ENCODE measurements at regions not wholly inside any gene's neighbourhood (a gene's known extent, or its start where the extent isn't known, plus 50 kb on each side); places are given as distances from the start of the nearest gene placed in this dataset.

GRCh38 chr12:46494424-46494823 is 121.9 kb upstream of the SLC38A2 start:
- Mint-ChIP-seq H3K4me3 (no peak overlapping the region), H3K4me1 (peaks cover 38% of the 10 kb centered on the region), H3K27me3 (ENCODE audit: low read depth) (no peaks in the 10 kb centered on the region)

GRCh38 chr12:46493834-46494181 is 121.2 kb upstream of the SLC38A2 start:
- DNase-seq (ENCODE audit: low spot score in 2 of 2, unreplicated experiment in 2 of 2), result no peak
- no peaks in the 10 kb centered on the region for H3K27me3 Mint-ChIP-seq (ENCODE audit: low read depth)
- H3K9me3 Mint-ChIP-seq, result peaks cover 4% of the 10 kb centered on the region
- H3K36me3 Mint-ChIP-seq, result no peaks in the 10 kb centered on the region
- H3K27ac Mint-ChIP-seq, result peak overlapping the region; percentile 90
- no peak for TF ChIP-seq CTCF (IDR thresholded peaks at IDR 0.05; ENCODE audit: unreplicated experiment)
- no peak overlapping the region for H3K4me3 Mint-ChIP-seq
- peaks cover 38% of the 10 kb centered on the region for H3K4me1 Mint-ChIP-seq

More at GRCh38 chr12:46494424-46494823, 121.9 kb upstream of the SLC38A2 start:
- Mint-ChIP-seq H3K36me3 (no peaks in the 10 kb centered on the region), H3K27ac (peak overlapping the region; percentile 90), H3K9me3 (peaks cover 4% of the 10 kb centered on the region)
- no peak for TF ChIP-seq CTCF (IDR thresholded peaks at IDR 0.05; ENCODE audit: unreplicated experiment)
- no peak for DNase-seq (ENCODE audit: low spot score in 2 of 2, unreplicated experiment in 2 of 2)

- peaks cover 38% of the 10 kb centered on the region for H3K4me1 Mint-ChIP-seq
- DNase-seq (ENCODE audit: low spot score in 2 of 2, unreplicated experiment in 2 of 2), result no peak
- H3K27ac Mint-ChIP-seq, result peak overlapping the region; percentile 52
- peaks cover 3% of the 10 kb centered on the region for H3K9me3 Mint-ChIP-seq
- H3K27me3 Mint-ChIP-seq (ENCODE audit: low read depth), result no peaks in the 10 kb centered on the region
- TF ChIP-seq CTCF (IDR thresholded peaks at IDR 0.05; ENCODE audit: unreplicated experiment), result no peak
- H3K36me3 Mint-ChIP-seq, result no peaks in the 10 kb centered on the region
- H3K4me3 Mint-ChIP-seq, result no peak overlapping the region
These were observed 120.7 kb upstream of the SLC38A2 start for GRCh38 chr12:46493150-46493833.

GRCh38 chr12:46492471-46493085 is 120.0 kb upstream of the SLC38A2 start:
- Mint-ChIP-seq H3K4me3 (no peak overlapping the region), H3K9me3 (no peaks in the 10 kb centered on the region), H3K4me1 (peaks cover 38% of the 10 kb centered on the region), H3K27ac (peak overlapping the region; percentile 88), H3K36me3 (no peaks in the 10 kb centered on the region), H3K27me3 (ENCODE audit: low read depth) (no peaks in the 10 kb centered on the region)
- TF ChIP-seq CTCF (IDR thresholded peaks at IDR 0.05; ENCODE audit: unreplicated experiment), result no peak
- DNase-seq (ENCODE audit: low spot score in 2 of 2, unreplicated experiment in 2 of 2), result no peak

GRCh38 chr12:46491548-46491947 is 119.0 kb upstream of the SLC38A2 start:
- H3K36me3 Mint-ChIP-seq, result no peaks in the 10 kb centered on the region
- peaks cover 38% of the 10 kb centered on the region for H3K4me1 Mint-ChIP-seq
- no peak for TF ChIP-seq CTCF (IDR thresholded peaks at IDR 0.05; ENCODE audit: unreplicated experiment)
- DNase-seq (ENCODE audit: low spot score in 2 of 2, unreplicated experiment in 2 of 2), result no peak
- H3K9me3 Mint-ChIP-seq, result no peaks in the 10 kb centered on the region
- H3K4me3 Mint-ChIP-seq, result no peak overlapping the region
- H3K27ac Mint-ChIP-seq, result no peak overlapping the region
- no peaks in the 10 kb centered on the region for H3K27me3 Mint-ChIP-seq (ENCODE audit: low read depth)
